Mucosa of descending colon (tissue), 3 donors: ENCODE measurements at regions not wholly inside any gene's neighbourhood (a gene's known extent, or its start where the extent isn't known, plus 50 kb on each side); places are given as distances from the start of the nearest gene placed in this dataset.
"Not testable (repeated sequence)": the region's sequence is repeated elsewhere in the genome, so short reads cannot be mapped to it uniquely, and the experiment has no call there.

Experiments
- ATAC-seq: fragments of 200-7000 bp; cut with Tn5 transposase; one replicate; pipeline ENCODE4 v1.9.1; 2020; ENCODE audit warnings: mild to moderate bottlenecking, moderate library complexity
- DNase-seq, 3 donors: peaks; one replicate each; pipeline ENCODE4 v3.0.0-alpha.2; 2020
- H3K36me3 ChIP-seq: fragments of 200-600 bp; one replicate; pipeline ENCODE4 v1.8.0; 2021; ENCODE audit warnings: low read depth, mild to moderate bottlenecking
- H3K4me1 ChIP-seq: fragments of 200-600 bp; one replicate; pipeline ENCODE4 v1.8.0; 2021; ENCODE audit warnings: low read depth, mild to moderate bottlenecking
- H3K4me3 ChIP-seq: fragments of 200-600 bp; one replicate; pipeline ENCODE4 v1.8.0; 2021; ENCODE audit warnings: mild to moderate bottlenecking
- H3K9me3 ChIP-seq: fragments of 200-600 bp; one replicate; pipeline ENCODE4 v1.8.0; 2021; ENCODE audit warnings: mild to moderate bottlenecking
- intact Hi-C, 2 donors: fragments of 100-400 bp; cut with DNase I in 1 of 2; cut with micrococcal nuclease in 1 of 2; formaldehyde crosslinking; loops; one replicate each; pipeline versions ENCODE4 v1.11.0 to v1.11.1; 2022; cut with DNase I, micrococcal nuclease
- TF ChIP-seq, protein P1 (sequence below): fragments of 200-600 bp; IDR thresholded peaks from one replicate; pipeline ENCODE4 v1.8.0; 2022; ENCODE audit warnings: antibody characterized with exemption, mild to moderate bottlenecking
- donor health status: DM: no; HTN: no; CAD: no; lungs with moderate emphysema.
- donor health status: DM: no; HTN: no; CAD: no.
- donor health status: DM: no; HTN: yes; CAD: no.

DNA sequence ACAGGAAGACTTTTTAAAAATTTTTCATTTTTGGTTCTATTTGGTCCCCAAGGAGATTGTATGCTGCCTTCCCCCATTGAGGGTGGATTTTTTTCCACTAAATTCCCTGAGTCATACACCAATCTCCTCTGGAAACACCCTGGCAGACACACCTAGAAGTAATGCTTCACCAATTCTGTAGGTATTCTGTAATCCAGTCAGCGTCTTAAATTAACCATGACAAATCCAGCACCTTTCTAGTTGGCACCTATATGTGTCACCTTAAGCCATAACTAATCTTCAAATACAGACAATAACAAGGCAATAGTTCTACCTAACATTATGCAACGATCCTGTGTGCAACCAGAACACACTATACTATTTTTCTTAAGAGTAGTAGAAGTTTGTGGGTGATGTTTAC, 459.1 kb upstream of the NDN start:
- Histone ChIP-seq H3K4me3 (no peak overlapping the region), H3K9me3 (no peaks in the 10 kb centered on the region), H3K36me3 (no peaks in the 10 kb centered on the region), H3K4me1 (no peaks in the 10 kb centered on the region)
- no peak for DNase-seq
- ATAC-seq = no peak
- TF ChIP-seq, protein P1, sequence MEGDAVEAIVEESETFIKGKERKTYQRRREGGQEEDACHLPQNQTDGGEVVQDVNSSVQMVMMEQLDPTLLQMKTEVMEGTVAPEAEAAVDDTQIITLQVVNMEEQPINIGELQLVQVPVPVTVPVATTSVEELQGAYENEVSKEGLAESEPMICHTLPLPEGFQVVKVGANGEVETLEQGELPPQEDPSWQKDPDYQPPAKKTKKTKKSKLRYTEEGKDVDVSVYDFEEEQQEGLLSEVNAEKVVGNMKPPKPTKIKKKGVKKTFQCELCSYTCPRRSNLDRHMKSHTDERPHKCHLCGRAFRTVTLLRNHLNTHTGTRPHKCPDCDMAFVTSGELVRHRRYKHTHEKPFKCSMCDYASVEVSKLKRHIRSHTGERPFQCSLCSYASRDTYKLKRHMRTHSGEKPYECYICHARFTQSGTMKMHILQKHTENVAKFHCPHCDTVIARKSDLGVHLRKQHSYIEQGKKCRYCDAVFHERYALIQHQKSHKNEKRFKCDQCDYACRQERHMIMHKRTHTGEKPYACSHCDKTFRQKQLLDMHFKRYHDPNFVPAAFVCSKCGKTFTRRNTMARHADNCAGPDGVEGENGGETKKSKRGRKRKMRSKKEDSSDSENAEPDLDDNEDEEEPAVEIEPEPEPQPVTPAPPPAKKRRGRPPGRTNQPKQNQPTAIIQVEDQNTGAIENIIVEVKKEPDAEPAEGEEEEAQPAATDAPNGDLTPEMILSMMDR = no peak
- intact Hi-C loops = no loop called here

DNA sequence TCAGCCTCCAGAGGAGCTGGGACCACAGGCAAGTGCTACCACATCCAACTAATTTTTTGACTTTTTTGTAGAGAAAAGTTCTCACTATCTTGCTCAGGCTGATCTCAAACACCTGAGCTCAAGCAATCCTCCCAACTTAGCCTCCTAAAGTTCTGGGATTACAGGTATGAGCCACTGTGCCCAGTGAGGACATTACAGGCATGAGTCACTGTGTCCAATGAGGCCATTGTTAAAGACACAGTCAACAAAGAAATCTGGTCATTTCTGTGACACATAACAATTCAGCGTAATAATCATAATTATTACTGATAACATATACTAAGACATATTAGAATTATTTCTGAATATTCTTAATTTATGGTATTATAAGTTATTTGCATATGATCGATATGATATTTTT, 463.4 kb upstream of the NDN start:
- Histone ChIP-seq H3K4me1 (no peaks in the 10 kb centered on the region), H3K36me3 (no peaks in the 10 kb centered on the region), H3K9me3 (no peaks in the 10 kb centered on the region), H3K4me3 (no peak overlapping the region)
- TF ChIP-seq, protein P1 = no peak
- DNase-seq (no peak), ATAC-seq (no peak)
- intact Hi-C loops = no loop called here

DNA sequence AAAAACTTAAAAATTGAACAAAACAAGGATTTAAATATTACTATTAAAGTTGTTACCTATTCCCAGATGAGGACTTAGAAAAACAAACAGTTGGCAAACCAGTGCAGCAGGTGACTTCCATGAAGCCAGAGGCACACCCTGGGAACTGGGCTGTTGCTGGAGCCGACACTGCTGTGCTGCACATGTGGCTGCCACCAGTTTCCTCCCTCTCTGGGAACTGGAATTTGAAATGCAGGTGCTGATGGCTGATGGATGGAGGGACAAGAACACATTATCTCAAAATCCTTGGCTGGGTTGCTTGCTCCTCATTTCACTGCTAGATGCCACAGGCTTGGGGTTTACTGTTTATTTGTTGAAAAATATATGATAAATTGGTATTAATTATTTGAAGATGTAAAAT, 471.2 kb upstream of the NDN start:
- H3K4me3 ChIP-seq, H3K4me1 ChIP-seq, ATAC-seq, intact Hi-C loops, DNase-seq, H3K36me3 ChIP-seq, H3K9me3 ChIP-seq: not testable (repeated sequence)

DNA sequence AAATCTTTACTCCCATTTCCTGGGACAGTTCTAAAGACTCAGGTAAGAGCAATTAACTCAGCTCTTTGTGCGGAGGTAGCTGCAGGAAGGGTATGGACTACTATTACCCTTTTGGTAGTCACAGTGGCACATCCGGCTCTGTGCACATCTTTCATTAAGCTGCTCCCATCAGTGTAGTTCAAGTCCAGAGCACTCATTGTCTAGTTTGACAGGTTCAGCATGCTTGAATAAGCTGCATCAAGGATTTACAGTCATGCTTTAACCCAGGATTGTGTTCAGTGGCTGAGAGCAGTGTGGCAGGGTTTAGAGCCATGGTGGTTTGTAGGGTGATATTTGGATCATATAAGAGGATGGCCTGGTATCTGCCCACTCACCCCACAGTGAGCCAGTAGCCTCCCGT, 478.4 kb upstream of the NDN start:
- ATAC-seq, intact Hi-C loops, H3K36me3 ChIP-seq, H3K9me3 ChIP-seq, H3K4me1 ChIP-seq, H3K4me3 ChIP-seq, DNase-seq: not testable (repeated sequence)

DNA sequence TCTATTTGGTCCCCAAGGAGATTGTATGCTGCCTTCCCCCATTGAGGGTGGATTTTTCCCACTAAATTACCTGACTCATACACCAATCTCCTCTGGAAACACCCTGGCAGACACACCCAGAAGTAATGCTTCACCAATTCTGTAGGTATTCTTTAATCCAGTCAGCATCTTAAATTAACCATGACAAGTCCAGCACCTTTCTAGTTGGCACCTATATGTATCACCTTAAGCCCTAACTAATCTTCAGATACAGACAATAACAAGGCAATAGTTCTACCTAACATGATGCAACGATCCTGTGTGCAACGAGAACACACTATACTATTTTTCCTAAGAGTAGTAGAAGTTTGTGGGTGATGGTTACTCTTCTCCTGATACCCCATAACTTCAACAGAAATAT, 473.3 kb upstream of the NPAP1 start:
- DNase-seq, H3K36me3 ChIP-seq, H3K9me3 ChIP-seq, intact Hi-C loops, H3K4me1 ChIP-seq, H3K4me3 ChIP-seq, ATAC-seq: not testable (repeated sequence)

DNA sequence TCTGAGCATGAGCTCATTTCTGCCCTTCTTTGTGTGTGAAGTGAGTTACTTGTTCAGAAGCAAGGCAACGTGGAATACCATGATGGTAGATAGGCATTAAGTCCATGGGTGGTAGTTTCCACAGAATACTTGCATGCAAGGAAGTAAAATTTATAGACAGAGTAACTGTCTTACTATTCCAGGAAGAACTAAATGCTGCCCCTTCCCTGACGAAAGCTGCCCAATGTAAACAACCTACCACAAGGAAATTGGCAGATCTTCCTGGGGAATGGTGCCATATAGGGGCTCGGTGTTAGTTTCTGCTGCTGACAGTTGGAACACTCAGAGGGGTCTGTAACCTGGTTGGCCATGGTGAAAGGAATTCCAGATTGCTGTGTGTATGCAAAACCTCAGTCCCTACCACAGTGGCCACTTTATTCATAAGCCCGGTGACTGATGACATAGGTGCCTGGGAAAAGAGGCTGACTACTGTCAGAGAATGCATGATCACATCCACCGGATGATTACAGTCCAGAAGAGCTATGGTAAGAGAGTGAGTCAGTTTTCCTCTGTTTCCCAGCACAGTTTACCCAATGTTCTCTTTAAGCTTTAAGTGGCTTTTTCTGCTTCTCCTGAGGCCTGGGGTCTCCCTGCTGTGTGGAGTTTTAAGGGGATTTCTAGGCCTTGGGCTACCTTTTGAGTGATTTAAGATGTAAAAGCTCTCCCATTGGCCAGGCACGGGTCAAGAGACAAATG, 463.7 kb upstream of the NPAP1 start:
- H3K4me3 ChIP-seq, H3K4me1 ChIP-seq, H3K9me3 ChIP-seq, intact Hi-C loops, H3K36me3 ChIP-seq, DNase-seq: not testable (repeated sequence)
- peak; percentile 63 for ATAC-seq

DNA sequence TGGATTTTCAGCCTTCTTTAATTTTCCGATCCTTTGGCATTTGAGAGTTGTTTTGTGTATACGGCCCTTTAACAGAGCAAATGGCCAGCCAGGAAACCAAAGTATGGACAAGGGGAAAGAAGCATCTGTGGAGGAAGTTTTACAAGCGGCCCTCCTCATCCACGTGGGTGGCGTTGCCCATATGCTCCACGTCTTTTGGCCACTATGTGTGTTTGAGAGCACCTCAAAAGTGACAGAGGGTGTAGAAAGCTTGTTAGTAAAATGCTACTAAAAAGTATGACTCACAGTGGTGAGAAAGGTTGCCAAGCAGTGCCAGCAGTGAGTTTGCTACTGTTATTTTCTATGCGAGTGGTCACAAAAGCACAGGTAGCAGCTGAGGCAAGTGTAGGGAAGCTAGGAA, 451.8 kb upstream of the NPAP1 start:
- TF ChIP-seq, protein P1 = no peak
- intact Hi-C loops = no loop called here

DNA sequence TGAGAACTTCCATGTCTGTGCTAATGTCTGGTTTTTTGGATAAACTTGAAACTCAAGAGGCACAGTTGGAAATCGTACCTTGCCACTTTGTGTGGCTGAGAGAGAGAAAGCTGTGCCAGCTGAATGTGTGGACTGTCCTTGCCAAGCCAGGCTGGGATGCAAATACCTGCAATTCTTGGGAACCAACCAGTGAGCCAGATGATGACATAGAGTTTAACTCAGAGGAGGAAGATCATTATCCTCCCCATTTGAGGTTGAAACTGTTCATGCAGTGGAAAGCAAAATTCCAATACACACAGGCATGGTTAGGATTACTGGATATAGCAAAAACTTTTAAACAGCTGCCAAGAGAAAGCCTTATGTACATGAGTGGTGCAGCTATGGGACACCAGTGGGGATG, 451.4 kb upstream of the NPAP1 start:
- DNase-seq (no peak), ATAC-seq (no peak)
- intact Hi-C loops = no loop called here
- TF ChIP-seq, protein P1 = no peak
- Histone ChIP-seq H3K9me3 (peaks cover 5% of the 10 kb centered on the region), H3K4me1 (no peaks in the 10 kb centered on the region), H3K36me3 (no peaks in the 10 kb centered on the region), H3K4me3 (no peak overlapping the region)

More for the DNA sequence above, 451.8 kb upstream of the NPAP1 start:
- no peak for DNase-seq
- H3K9me3 ChIP-seq = peaks cover under 1% of the 10 kb centered on the region
- no peaks in the 10 kb centered on the region for H3K4me1 ChIP-seq
- no peak for ATAC-seq
- no peaks in the 10 kb centered on the region for H3K36me3 ChIP-seq
- H3K4me3 ChIP-seq = no peak overlapping the region

DNA sequence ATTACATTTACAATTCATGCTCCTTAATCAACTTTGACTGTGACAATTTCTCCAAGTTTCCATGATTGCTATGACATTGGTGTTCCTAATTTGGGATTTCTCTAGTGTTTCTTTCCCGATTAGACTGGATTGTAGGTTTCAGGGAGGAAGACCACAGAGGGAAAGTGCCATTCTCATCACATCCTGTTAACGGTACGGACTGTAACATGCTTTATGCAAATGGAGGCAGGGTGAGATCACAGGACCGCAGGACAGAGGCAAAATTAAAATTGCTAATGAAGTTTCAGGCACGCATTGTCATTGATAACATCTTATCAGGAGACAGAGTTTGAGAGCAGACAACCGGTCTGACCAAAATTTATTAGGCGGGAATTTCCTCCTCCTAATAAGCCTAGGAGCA, 446.7 kb upstream of the NPAP1 start:
- ATAC-seq = not testable (repeated sequence)

DNA sequence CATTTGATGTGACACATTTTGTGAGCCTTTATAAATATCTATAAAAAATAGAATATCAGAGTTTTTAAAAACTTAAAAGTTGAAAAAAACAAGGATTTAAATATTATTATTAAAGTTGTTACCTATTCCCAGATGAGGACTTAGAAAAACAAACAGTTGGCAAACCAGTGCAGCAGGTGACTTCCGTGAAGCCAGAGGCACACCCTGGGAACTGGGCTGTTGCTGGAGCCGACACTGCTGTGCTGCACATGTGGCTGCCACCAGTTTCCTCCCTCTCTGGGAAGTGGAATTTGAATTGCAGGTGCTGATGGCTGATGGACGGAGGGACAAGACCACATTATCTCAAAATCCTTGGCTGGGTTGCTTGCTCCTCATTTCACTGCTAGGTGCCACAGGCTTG, 442.4 kb upstream of the NPAP1 start:
- intact Hi-C loops, H3K4me3 ChIP-seq, H3K4me1 ChIP-seq, H3K36me3 ChIP-seq, H3K9me3 ChIP-seq: not testable (repeated sequence)
- ATAC-seq (peak; percentile 62), DNase-seq (peak in 2 of 3 donors; percentile 11 to 46)

More for the DNA sequence above, 446.7 kb upstream of the NPAP1 start:
- intact Hi-C loops, H3K9me3 ChIP-seq, DNase-seq, H3K4me1 ChIP-seq, H3K4me3 ChIP-seq, H3K36me3 ChIP-seq: not testable (repeated sequence)

DNA sequence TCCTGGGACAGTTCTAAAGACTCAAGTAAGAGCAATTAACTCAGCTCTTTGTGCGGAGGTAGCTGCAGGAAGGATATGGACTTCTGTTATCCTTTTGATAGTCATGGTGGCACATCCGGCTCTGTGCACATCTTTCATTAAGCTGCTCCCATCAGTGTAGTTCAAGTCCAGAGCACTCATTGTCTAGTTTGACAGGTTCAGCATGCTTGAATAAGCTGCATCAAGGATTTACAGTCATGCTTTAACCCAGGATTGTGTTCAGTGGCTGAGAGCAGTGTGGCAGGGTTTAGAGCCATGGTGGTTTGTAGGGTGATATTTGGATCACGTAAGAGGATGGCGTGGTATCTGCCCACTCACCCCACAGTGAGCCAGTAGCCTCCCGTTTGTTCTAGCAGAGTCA, 435.0 kb upstream of the NPAP1 start:
- H3K9me3 ChIP-seq, DNase-seq, H3K4me3 ChIP-seq, ATAC-seq, intact Hi-C loops, H3K36me3 ChIP-seq, H3K4me1 ChIP-seq: not testable (repeated sequence)
